ENCODE measurements at regions not wholly inside any gene's neighbourhood (a gene's known extent, or its start where the extent isn't known, plus 50 kb on each side); places are given as distances from the start of the nearest gene placed in this dataset.
"Not testable (repeated sequence)": the region's sequence is repeated elsewhere in the genome, so short reads cannot be mapped to it uniquely, and the experiment has no call there.

GRCh38 chr7:101679653-101680173 is 50.6 kb upstream of the MYL10 start:
- DNase-seq (ENCODE audit: low spot score); in situ Hi-C loops (cut with MboI; ENCODE audit: low pct_unique_long_range_greater_than_20kb, low sequenced_read_pairs, unreplicated experiment): not testable (repeated sequence)

GRCh38 chr7:101680406-101681145 is 51.5 kb upstream of the MYL10 start:
- TF ChIP-seq CTCF (IDR thresholded peaks at IDR 0.05; ENCODE audit: extremely low read depth, insufficient read depth, missing control alignments), result no peak
- in situ Hi-C loops (cut with MboI; ENCODE audit: low pct_unique_long_range_greater_than_20kb, low sequenced_read_pairs, unreplicated experiment), result no loop called here
- DNase-seq (ENCODE audit: low spot score), result no peak

DNA sequence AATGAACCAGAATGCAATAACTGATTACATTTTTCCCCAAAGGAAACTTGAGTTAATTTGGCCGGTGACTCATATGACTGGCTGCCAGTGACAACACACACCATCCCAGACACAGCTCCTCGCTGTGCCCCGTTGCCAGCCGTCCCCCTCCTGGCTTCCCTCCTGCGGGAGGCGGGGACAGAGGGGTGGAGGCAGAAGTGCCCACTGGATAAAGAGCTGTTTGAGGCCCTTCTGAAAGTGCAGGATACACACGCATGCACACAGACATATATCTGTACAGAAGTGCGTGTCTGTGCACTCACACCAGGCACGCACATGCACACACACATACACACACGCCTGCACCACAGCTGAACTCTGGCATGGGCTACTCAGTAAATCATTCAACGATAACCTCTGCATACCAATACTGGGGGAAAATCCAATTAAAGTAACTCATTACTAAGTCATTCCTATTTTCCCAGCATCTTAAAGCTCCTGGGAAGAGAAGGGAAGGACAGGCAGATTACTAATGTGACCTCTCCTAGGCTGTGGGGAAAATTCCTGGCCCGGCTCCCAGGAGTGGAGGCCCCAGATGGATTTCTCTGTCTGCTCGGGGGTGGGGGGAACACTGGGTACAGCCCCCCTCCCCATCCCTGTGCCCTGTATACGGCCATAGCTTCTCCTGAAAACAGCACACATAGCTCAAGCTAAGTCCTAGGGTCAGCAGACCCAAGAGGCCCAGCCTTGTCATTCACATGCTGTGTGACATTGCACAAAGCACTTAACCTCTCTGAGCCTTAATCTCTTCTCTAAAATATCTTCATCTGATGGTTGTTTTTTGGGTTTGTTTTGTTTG is 52.3 kb upstream of the MYL10 start:
- no peak for DNase-seq (ENCODE audit: low spot score)
- in situ Hi-C loops (cut with MboI; ENCODE audit: low pct_unique_long_range_greater_than_20kb, low sequenced_read_pairs, unreplicated experiment), result no loop called here
- no peak for TF ChIP-seq CTCF (IDR thresholded peaks at IDR 0.05; ENCODE audit: extremely low read depth, insufficient read depth, missing control alignments)

DNA sequence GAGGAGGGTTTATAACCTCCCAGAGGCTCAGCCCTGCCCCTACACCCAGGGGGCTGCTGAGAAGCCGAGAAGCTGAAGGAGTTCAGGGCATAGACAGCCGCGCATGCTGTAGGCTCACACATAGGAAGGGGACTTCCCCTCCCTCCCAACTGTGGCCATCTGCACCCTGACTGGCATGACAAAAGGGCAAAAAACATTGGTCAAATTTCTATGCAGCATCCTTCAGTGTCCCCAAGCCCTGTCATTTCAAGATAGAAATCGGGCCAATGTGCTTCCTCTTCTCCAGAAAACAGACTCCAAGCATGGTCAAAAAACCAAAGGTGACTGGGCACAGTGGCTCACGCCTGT is 55.9 kb upstream of the MYL10 start:
- TF ChIP-seq CTCF (IDR thresholded peaks at IDR 0.05; ENCODE audit: extremely low read depth, insufficient read depth, missing control alignments), result no peak

GRCh38 chr7:101686030-101686429 is 56.9 kb upstream of the MYL10 start:
- in situ Hi-C loops (cut with MboI; ENCODE audit: low pct_unique_long_range_greater_than_20kb, low sequenced_read_pairs, unreplicated experiment), result no loop called here

More for the DNA sequence above, 55.9 kb upstream of the MYL10 start:
- in situ Hi-C loops (cut with MboI; ENCODE audit: low pct_unique_long_range_greater_than_20kb, low sequenced_read_pairs, unreplicated experiment), result no loop called here
- no peak for DNase-seq (ENCODE audit: low spot score)

DNA sequence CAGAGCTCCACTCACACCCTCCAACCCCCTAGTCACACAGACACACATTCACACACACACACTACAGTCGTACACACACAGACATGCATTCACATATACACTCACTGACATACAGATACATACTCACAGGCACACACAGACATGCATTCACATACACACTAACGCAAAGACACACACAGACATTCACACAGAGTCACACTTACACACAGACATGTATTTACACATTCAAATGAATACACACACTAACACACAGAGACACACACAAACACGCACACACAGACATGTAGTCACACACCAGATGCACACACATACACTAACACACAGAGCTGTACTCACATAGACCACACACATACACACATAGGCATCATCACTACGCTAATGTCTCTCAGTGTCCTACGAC is 58.0 kb upstream of the MYL10 start:
- no peak for TF ChIP-seq CTCF (IDR thresholded peaks at IDR 0.05; ENCODE audit: extremely low read depth, insufficient read depth, missing control alignments)
- in situ Hi-C loops (cut with MboI; ENCODE audit: low pct_unique_long_range_greater_than_20kb, low sequenced_read_pairs, unreplicated experiment), result no loop called here
- DNase-seq (ENCODE audit: low spot score), result no peak

More at GRCh38 chr7:101686030-101686429, 56.9 kb upstream of the MYL10 start:
- no peak for DNase-seq (ENCODE audit: low spot score)
- TF ChIP-seq CTCF (IDR thresholded peaks at IDR 0.05; ENCODE audit: extremely low read depth, insufficient read depth, missing control alignments), result no peak

GRCh38 chr7:101687791-101688182 is 58.7 kb upstream of the MYL10 start:
- TF ChIP-seq CTCF (IDR thresholded peaks at IDR 0.05; ENCODE audit: extremely low read depth, insufficient read depth, missing control alignments), result no peak
- in situ Hi-C loops (cut with MboI; ENCODE audit: low pct_unique_long_range_greater_than_20kb, low sequenced_read_pairs, unreplicated experiment), result no loop called here
- no peak for DNase-seq (ENCODE audit: low spot score)
